HepG2 (cell line): ENCODE measurements at regions not wholly inside any gene's neighbourhood (a gene's known extent, or its start where the extent isn't known, plus 50 kb on each side); places are given as distances from the start of the nearest gene placed in this dataset.

ENCODE experiments used
- ATAC-seq: fragments of 200-7000 bp; cut with Tn5 transposase; 3 replicates; pipeline ENCODE4 v1.9.1; 2020; ENCODE audit warnings: mild to moderate bottlenecking, moderate library complexity
- BruUV-seq: library from RNA; stranded (reverse); fragments of 400-500 nt; replicated peaks from 2 replicates; lab custom pipeline; 2021; lab: Mats Ljungman, UMichigan
- CTCF ChIA-PET: fragments of 300-600 bp; formaldehyde crosslinking; extraction: SDS; loops from one replicate; lab custom pipeline; 2021; ENCODE audit warnings: low total read pairs, inconsistent platforms, low intra/inter-chr PET ratio; lab: Yijun Ruan, JAX
- POLR2A ChIA-PET: fragments of 350-600 bp; sonication (Branson Sonifier 250); formaldehyde crosslinking; loops from one replicate; lab custom pipeline; 2020; ENCODE audit warnings: antibody characterized with exemption, inconsistent platforms; lab: Yijun Ruan, JAX
- DNase-seq: peaks from one replicate; pipeline ENCODE4 v3.0.0-alpha.2; 2015; ENCODE audit warnings: low spot score
- FAIRE-seq: peaks from 3 replicates; lab custom pipeline; 2011; peaks lifted over from hg19 to GRCh38; lab: Jason Lieb, UNC
- H2AFZ ChIP-seq: one replicate; pipeline ENCODE4 v1.6.1; 2011; ENCODE audit warnings: low read length, inconsistent platforms
- H3K27ac ChIP-seq: fragments of 300-600 bp; 3 replicates; pipeline ENCODE4 v1.8.0; 2011; ENCODE audit warnings: mixed run types, mild to moderate bottlenecking, mixed read lengths, low read length, inconsistent platforms; ENCODE audit not compliant: insufficient read depth; ENCODE audit errors: extremely low read length
- H3K27me3 ChIP-seq, 2 experiments: fragments of 200-600 bp in 1 of 2; 2 replicates in 1 of 2; 3 replicates in 1 of 2; pipeline versions ENCODE4 v1.6.0 to v1.8.0; 2011; ENCODE audit warnings: low read length in 2 of 2, mild to moderate bottlenecking in 2 of 2, moderate library complexity in 2 of 2, inconsistent platforms in 1 of 2; ENCODE audit not compliant: insufficient read depth in 2 of 2, control insufficient read depth in 1 of 2
- H3K36me3 ChIP-seq, 2 experiments: fragments of 200-600 bp in 1 of 2; replicated peaks in 1 of 2; 2 replicates in 1 of 2; 3 replicates in 1 of 2; pipeline versions ENCODE4 v1.5.1 to v1.8.0; 2011; ENCODE audit warnings: low read length in 2 of 2, inconsistent platforms in 1 of 2; ENCODE audit not compliant: insufficient read depth in 2 of 2, control insufficient read depth in 1 of 2
- H3K4me1 ChIP-seq: 2 replicates; pipeline ENCODE4 v1.5.1; 2012; ENCODE audit warnings: low read length, inconsistent platforms; ENCODE audit not compliant: insufficient read depth
- H3K4me2 ChIP-seq: 2 replicates; pipeline ENCODE4 v1.6.0; 2011; ENCODE audit warnings: low read depth, low read length, inconsistent platforms
- H3K4me3 ChIP-seq, 3 experiments: fragments of 200-600 bp in 1 of 3; sonication (generic), shearing (Covaris generic) in 1 of 3; replicated peaks in 1 of 3; 2 replicates each; pipeline ENCODE4 v1.5.1; 2011 to 2016; ENCODE audit warnings: low read length in 3 of 3, inconsistent platforms in 2 of 3, low read depth in 2 of 3, mild to moderate bottlenecking in 2 of 3, control low read depth in 1 of 3, mixed read lengths in 1 of 3; ENCODE audit not compliant: insufficient read depth in 1 of 3
- H3K79me2 ChIP-seq: one replicate; pipeline ENCODE4 v1.6.1; 2011; ENCODE audit warnings: low read length, inconsistent platforms; ENCODE audit not compliant: insufficient read depth
- H3K9ac ChIP-seq: 2 replicates; pipeline ENCODE4 v1.6.0; 2011; ENCODE audit warnings: mild to moderate bottlenecking, low read depth, low read length, inconsistent platforms; ENCODE audit not compliant: insufficient read depth
- H3K9me3 ChIP-seq: 2 replicates; pipeline ENCODE4 v1.5.1; 2012; ENCODE audit warnings: mild to moderate bottlenecking, low read length
- H4K20me1 ChIP-seq: 2 replicates; pipeline ENCODE4 v1.6.0; 2011; ENCODE audit warnings: inconsistent platforms, mild to moderate bottlenecking, low read length, moderate library complexity; ENCODE audit not compliant: insufficient read depth
- HNRNPK ChIP-seq: fragments of 200-400 bp; formaldehyde crosslinking; IDR thresholded peaks from 2 replicates; pipeline ENCODE4 v1.6.1; 2018; ENCODE audit warnings: low read length, low read depth, moderate library complexity, mild to moderate bottlenecking; ENCODE audit not compliant: poor library complexity, severe bottlenecking
- MAF1 ChIP-seq: sonication (generic); formaldehyde crosslinking; IDR thresholded peaks from 2 replicates; pipeline ENCODE4 v1.5.0; 2020; ENCODE audit warnings: missing genetic modification reagents, borderline replicate concordance
- RARG ChIP-seq: sonication (generic); formaldehyde crosslinking; IDR thresholded peaks from 2 replicates; pipeline ENCODE4 v1.4.0; 2020; ENCODE audit warnings: low read depth, mild to moderate bottlenecking, missing genetic modification reagents
- SATB2 ChIP-seq: sonication (generic); formaldehyde crosslinking; IDR thresholded peaks from 2 replicates; pipeline ENCODE4 v1.5.0; 2020; ENCODE audit warnings: missing genetic modification reagents
- SNAI1 ChIP-seq: sonication (generic); formaldehyde crosslinking; IDR thresholded peaks from 2 replicates; pipeline ENCODE4 v1.5.0; 2020; ENCODE audit warnings: mild to moderate bottlenecking, missing genetic modification reagents, borderline replicate concordance
- ZNF160 ChIP-seq: sonication (generic); formaldehyde crosslinking; IDR thresholded peaks from 2 replicates; pipeline ENCODE4 v1.8.0; 2022; ENCODE audit warnings: mild to moderate bottlenecking, inconsistent platforms, missing genetic modification reagents
- ZNF256 ChIP-seq: sonication (generic); formaldehyde crosslinking; conservative IDR thresholded peaks from 2 replicates; pipeline ENCODE4 v1.4.0; 2020; ENCODE audit warnings: missing genetic modification reagents
- ZSCAN12 ChIP-seq: sonication (generic); formaldehyde crosslinking; IDR thresholded peaks from 2 replicates; pipeline ENCODE4 v1.9.0; 2021; ENCODE audit warnings: mild to moderate bottlenecking, missing genetic modification reagents
- WGBS: methylation state at CpG from one replicate; pipeline ENCODE4 v1.1.6; 2017; ENCODE audit warnings: low lambda C conversion rate; 5-methylcytosine and 5-hydroxymethylcytosine counted together
- in situ Hi-C: cut with HindIII; loops from 2 replicates; pipeline ENCODE4 v1.10.0; 2017; ENCODE audit warnings: low pct_unique_long_range_greater_than_20kb; ENCODE audit not compliant: extremely low pct_ligation_motif_present
- intact Hi-C: fragments of 100-400 bp; cut with micrococcal nuclease; formaldehyde crosslinking; loops from one replicate; pipeline ENCODE4 v1.10.0; 2022; ENCODE audit not compliant: unreplicated experiment
- TF ChIP-seq, protein P1 (sequence below), 2 experiments: sonication (generic) in 1 of 2; formaldehyde crosslinking in 1 of 2; IDR thresholded peaks; 2 replicates each; pipeline versions ENCODE4 v1.6.1 to v1.9.0; 2014 to 2022; ENCODE audit warnings: antibody characterized with exemption in 1 of 2, borderline replicate concordance in 1 of 2, inconsistent platforms in 1 of 2, low read depth in 1 of 2, missing genetic modification reagents in 1 of 2
- TF ChIP-seq, protein P2 (sequence below): sonication (generic); formaldehyde crosslinking; IDR thresholded peaks from 2 replicates; pipeline ENCODE4 v1.8.0; 2022; ENCODE audit warnings: missing genetic modification reagents, mild to moderate bottlenecking, moderate library complexity, borderline replicate concordance

DNA sequence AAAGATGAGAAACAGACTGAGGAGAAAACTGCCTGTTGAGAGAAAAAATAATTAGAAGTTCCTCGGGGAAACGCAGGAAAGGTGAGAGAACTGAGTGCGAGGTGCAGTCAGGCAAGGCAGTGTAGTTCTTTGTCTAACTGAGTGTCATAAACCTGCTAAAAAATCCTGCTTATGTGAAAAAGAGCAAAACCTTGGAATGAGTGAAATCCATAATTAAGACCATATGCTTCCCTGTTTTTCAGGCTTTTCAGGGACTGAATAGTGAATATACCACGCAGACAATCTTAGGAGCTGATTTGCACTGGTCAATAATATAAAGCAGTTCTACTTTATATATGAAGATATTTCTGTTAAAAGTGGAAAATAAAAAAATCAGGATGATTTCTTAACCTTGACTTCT, 104.9 kb downstream of the RASGEF1B start:
- Histone ChIP-seq H4K20me1 (no peaks in the 10 kb centered on the region), H3K79me2 (no peaks in the 10 kb centered on the region), H3K4me2 (no peak overlapping the region), H3K9me3 (no peaks in the 10 kb centered on the region), H3K9ac (no peak overlapping the region), H2AFZ (no peak overlapping the region), H3K4me3 (no peak overlapping the region), H3K36me3 (no peaks in the 10 kb centered on the region), H3K4me1 (no peaks in the 10 kb centered on the region), H3K27me3 (no peaks in the 10 kb centered on the region), H3K27ac (no peak overlapping the region)
- CTCF ChIA-PET = no interaction called here
- no peak for FAIRE-seq
- intact Hi-C loops = no loop called here
- in situ Hi-C loops = no loop called here
- POLR2A ChIA-PET = no interaction called here
- no TSS peak for BruUV-seq
- 3% methylated on average over 4 of the region's 4 CpGs for WGBS
- no peak for DNase-seq
- ATAC-seq = no peak
- no peak for TF ChIP-seq SATB2 (CRISPR knock-in tag)
- TF ChIP-seq, protein P1, sequence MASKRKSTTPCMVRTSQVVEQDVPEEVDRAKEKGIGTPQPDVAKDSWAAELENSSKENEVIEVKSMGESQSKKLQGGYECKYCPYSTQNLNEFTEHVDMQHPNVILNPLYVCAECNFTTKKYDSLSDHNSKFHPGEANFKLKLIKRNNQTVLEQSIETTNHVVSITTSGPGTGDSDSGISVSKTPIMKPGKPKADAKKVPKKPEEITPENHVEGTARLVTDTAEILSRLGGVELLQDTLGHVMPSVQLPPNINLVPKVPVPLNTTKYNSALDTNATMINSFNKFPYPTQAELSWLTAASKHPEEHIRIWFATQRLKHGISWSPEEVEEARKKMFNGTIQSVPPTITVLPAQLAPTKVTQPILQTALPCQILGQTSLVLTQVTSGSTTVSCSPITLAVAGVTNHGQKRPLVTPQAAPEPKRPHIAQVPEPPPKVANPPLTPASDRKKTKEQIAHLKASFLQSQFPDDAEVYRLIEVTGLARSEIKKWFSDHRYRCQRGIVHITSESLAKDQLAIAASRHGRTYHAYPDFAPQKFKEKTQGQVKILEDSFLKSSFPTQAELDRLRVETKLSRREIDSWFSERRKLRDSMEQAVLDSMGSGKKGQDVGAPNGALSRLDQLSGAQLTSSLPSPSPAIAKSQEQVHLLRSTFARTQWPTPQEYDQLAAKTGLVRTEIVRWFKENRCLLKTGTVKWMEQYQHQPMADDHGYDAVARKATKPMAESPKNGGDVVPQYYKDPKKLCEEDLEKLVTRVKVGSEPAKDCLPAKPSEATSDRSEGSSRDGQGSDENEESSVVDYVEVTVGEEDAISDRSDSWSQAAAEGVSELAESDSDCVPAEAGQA (IDR thresholded peaks at IDR 0.05; ENCODE audit: low read depth) = no peak
- TF ChIP-seq, protein P1 (CRISPR knock-in tag; IDR thresholded peaks at IDR 0.05; ENCODE audit: borderline replicate concordance) = no peak
- no peak for TF ChIP-seq HNRNPK
- TF ChIP-seq MAF1 = no peak
- TF ChIP-seq ZNF160 (CRISPR knock-in tag) = no peak
- no peak for TF ChIP-seq SNAI1 (CRISPR knock-in tag)
- TF ChIP-seq ZSCAN12 (CRISPR knock-in tag) = no peak
- no peak for TF ChIP-seq RARG (CRISPR knock-in tag)
- TF ChIP-seq ZNF256 (CRISPR knock-in tag) = no peak
- TF ChIP-seq, protein P2, sequence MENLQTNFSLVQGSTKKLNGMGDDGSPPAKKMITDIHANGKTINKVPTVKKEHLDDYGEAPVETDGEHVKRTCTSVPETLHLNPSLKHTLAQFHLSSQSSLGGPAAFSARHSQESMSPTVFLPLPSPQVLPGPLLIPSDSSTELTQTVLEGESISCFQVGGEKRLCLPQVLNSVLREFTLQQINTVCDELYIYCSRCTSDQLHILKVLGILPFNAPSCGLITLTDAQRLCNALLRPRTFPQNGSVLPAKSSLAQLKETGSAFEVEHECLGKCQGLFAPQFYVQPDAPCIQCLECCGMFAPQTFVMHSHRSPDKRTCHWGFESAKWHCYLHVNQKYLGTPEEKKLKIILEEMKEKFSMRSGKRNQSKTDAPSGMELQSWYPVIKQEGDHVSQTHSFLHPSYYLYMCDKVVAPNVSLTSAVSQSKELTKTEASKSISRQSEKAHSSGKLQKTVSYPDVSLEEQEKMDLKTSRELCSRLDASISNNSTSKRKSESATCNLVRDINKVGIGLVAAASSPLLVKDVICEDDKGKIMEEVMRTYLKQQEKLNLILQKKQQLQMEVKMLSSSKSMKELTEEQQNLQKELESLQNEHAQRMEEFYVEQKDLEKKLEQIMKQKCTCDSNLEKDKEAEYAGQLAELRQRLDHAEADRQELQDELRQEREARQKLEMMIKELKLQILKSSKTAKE (CRISPR knock-in tag) = no peak
